Gastrocnemius medialis (tissue), 4 donors: ENCODE measurements at regions not wholly inside any gene's neighbourhood (a gene's known extent, or its start where the extent isn't known, plus 50 kb on each side); places are given as distances from the start of the nearest gene placed in this dataset.

Experiments
- ATAC-seq, 2 donors: fragments of 150-250 bp; one replicate each; pipeline ENCODE4 v1.9.1; 2016
- DNase-seq, 2 donors: peaks; one replicate each; pipeline ENCODE4 v3.0.0-alpha.2; 2019
- H3K27ac ChIP-seq, 4 donors: fragments of 200-600 bp; sonication (generic); 1 replicate in 1 of 4; 2 replicates in 3 of 4; pipeline ENCODE4 v1.5.1; 2016 to 2018; ENCODE audit warnings: mild to moderate bottlenecking in 2 of 4, moderate library complexity in 1 of 4
- H3K27me3 ChIP-seq, 3 donors: fragments of 200-600 bp; sonication (generic) in 2 of 3; 1 replicate in 1 of 3; 2 replicates in 2 of 3; pipeline versions ENCODE4 v1.5.1 to v1.6.0; 2016 to 2019; ENCODE audit warnings: mild to moderate bottlenecking in 1 of 3, moderate library complexity in 1 of 3
- H3K36me3 ChIP-seq, 2 donors: fragments of 200-600 bp; sonication (generic) in 1 of 2; one replicate each; pipeline ENCODE4 v1.5.1; 2017 to 2018
- H3K4me1 ChIP-seq, 2 donors: fragments of 200-600 bp; sonication (generic) in 1 of 2; one replicate each; pipeline ENCODE4 v1.5.1; 2016 to 2017; ENCODE audit warnings: mild to moderate bottlenecking in 2 of 2
- H3K4me3 ChIP-seq, 4 donors: fragments of 200-600 bp; sonication (generic) in 3 of 4; 1 replicate in 1 of 4; 2 replicates in 3 of 4; pipeline ENCODE4 v1.5.1; 2016 to 2019; ENCODE audit warnings: mild to moderate bottlenecking in 2 of 4
- H3K9me3 ChIP-seq, 3 donors: fragments of 200-600 bp; sonication (generic) in 2 of 3; 1 replicate in 1 of 3; 2 replicates in 2 of 3; pipeline ENCODE4 v1.5.1; 2016 to 2019
- CTCF ChIP-seq, 5 experiments: fragments of 450-650 bp in 3 of 5; fragments of 200-600 bp in 2 of 5; sonication (generic) in 2 of 5; IDR thresholded peaks in 4 of 5; conservative IDR thresholded peaks in 1 of 5; 1 replicate in 4 of 5; 2 replicates in 1 of 5; pipeline ENCODE4 v1.5.1; 2016 to 2019; ENCODE audit warnings: antibody characterized with exemption in 5 of 5, mild to moderate bottlenecking in 3 of 5, moderate library complexity in 3 of 5
- POLR2A ChIP-seq, 2 donors: fragments of 450-650 bp; IDR thresholded peaks; one replicate each; pipeline ENCODE4 v1.6.1; 2017; ENCODE audit warnings: antibody characterized with exemption in 2 of 2, mild to moderate bottlenecking in 2 of 2, moderate library complexity in 2 of 2
- in situ Hi-C, 4 donors: fragments of 200-750 bp; cut with MboI; loops; one replicate each; pipeline versions ENCODE4 v1.15.0 to v1.8.0; 2017; ENCODE audit warnings: low sequenced_read_pairs in 4 of 4
- intact Hi-C: fragments of 100-400 bp; cut with DNase I; formaldehyde crosslinking; loops from one replicate; pipeline ENCODE4 v1.15.1; 2023; ENCODE audit warnings: low total_unique reads

DNA sequence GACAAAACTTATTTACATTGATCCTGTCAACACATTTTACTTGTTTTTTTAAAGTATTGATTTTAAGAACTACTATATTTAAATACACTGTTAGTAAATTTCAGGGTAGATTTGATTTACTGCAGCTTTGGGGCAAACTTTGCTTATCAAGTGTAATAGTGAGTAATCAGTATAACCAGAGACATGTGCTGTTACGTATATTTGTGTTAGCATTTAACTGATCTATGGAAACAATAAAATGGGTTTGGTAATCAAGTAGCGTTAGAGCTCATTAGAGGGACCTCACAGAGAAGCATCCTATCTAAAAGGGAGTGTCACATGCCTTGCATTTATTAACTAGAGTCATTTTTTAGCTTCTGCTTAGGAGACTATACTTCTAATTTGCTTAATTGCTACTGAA lies 131.5 kb upstream of the ALCAM start:
- DNase-seq (no peak), ATAC-seq (no peak)
- no peaks in the 10 kb centered on the region for H3K27me3 ChIP-seq
- H3K36me3 ChIP-seq = no peaks in the 10 kb centered on the region
- intact Hi-C loops = no loop called here
- no peaks in the 10 kb centered on the region for H3K9me3 ChIP-seq
- in situ Hi-C loops = no loop called here
- no peak overlapping the region for H3K27ac ChIP-seq
- TF ChIP-seq POLR2A (IDR thresholded peaks at IDR 0.05) (no peak), CTCF (IDR thresholded peaks at IDR 0.05 in 4 of 5, conservative IDR thresholded peaks at IDR 0.05 in 1 of 5) (no peak)
- H3K4me3 ChIP-seq = no peak overlapping the region
- no peaks in the 10 kb centered on the region for H3K4me1 ChIP-seq

- no peaks in the 10 kb centered on the region for H3K4me1 ChIP-seq
- intact Hi-C loops (no loop called here), in situ Hi-C loops (no loop called here)
- TF ChIP-seq CTCF (IDR thresholded peaks at IDR 0.05 in 4 of 5, conservative IDR thresholded peaks at IDR 0.05 in 1 of 5) = no peak
- no peak for TF ChIP-seq POLR2A (IDR thresholded peaks at IDR 0.05)
- no peaks in the 10 kb centered on the region for H3K27me3 ChIP-seq
- ATAC-seq (no peak), DNase-seq (no peak)
- no peak overlapping the region for H3K4me3 ChIP-seq
- no peak overlapping the region for H3K27ac ChIP-seq
- no peaks in the 10 kb centered on the region for H3K9me3 ChIP-seq
- no peaks in the 10 kb centered on the region for H3K36me3 ChIP-seq
Observed at GRCh38 chr3:105235785-105236184, 130.9 kb upstream of the ALCAM start.

DNA sequence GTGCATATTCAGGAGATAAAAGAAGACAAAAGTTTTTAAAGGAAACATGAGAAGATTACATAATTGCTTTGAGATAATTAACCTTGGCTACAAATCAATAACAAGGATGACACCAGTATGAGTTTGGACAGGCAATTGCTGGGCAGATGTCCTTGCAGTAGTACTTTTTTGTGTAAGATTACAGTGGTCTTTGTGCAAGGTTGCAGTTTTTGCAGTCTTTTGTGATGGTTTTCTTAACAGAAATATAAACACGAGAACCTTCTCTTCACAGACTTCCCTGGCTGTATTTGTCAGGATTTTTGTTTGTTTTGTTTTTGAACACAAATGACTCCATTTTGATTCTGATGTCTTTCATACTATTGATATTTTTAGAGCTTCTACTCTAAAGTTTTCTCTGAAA lies 128.3 kb upstream of the ALCAM start:
- DNase-seq (no peak), ATAC-seq (no peak)
- Histone ChIP-seq H3K4me1 (no peaks in the 10 kb centered on the region), H3K27me3 (no peaks in the 10 kb centered on the region), H3K4me3 (no peak overlapping the region), H3K9me3 (no peaks in the 10 kb centered on the region), H3K27ac (no peak overlapping the region), H3K36me3 (no peaks in the 10 kb centered on the region)
- TF ChIP-seq CTCF (IDR thresholded peaks at IDR 0.05 in 4 of 5, conservative IDR thresholded peaks at IDR 0.05 in 1 of 5) = no peak
- TF ChIP-seq POLR2A (IDR thresholded peaks at IDR 0.05) = no peak
- intact Hi-C loops (no loop called here), in situ Hi-C loops (no loop called here)

- H3K36me3 ChIP-seq = no peaks in the 10 kb centered on the region
- in situ Hi-C loops (no loop called here), intact Hi-C loops (no loop called here)
- no peak overlapping the region for H3K4me3 ChIP-seq
- H3K4me1 ChIP-seq = no peaks in the 10 kb centered on the region
- H3K27ac ChIP-seq = no peak overlapping the region
- no peaks in the 10 kb centered on the region for H3K9me3 ChIP-seq
- ATAC-seq = no peak
- TF ChIP-seq POLR2A (IDR thresholded peaks at IDR 0.05) = no peak
- TF ChIP-seq CTCF (IDR thresholded peaks at IDR 0.05 in 4 of 5, conservative IDR thresholded peaks at IDR 0.05 in 1 of 5) = no peak
- no peak for DNase-seq
- no peaks in the 10 kb centered on the region for H3K27me3 ChIP-seq
Observed at GRCh38 chr3:105243076-105243475, 123.6 kb upstream of the ALCAM start.

DNA sequence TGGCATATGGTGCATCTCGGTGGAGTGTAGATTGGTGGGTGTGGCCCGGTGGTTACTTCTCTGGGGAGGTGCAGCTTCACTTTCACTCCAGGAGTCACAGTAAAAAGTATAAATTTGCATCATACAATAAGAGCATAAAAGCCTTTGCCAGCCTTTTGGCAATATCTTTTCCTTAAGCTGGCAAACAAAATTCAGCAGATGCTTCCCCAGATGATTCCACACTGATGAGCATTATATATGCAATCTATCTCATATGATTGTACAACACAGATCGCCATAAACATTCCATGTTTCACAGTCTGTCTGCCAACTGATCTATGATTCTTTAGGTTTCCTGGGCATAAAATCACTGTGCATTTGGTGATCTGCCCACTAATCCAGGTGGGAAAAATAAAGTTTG lies 120.2 kb upstream of the ALCAM start:
- H3K9me3 ChIP-seq = no peaks in the 10 kb centered on the region
- intact Hi-C loops = no loop called here
- H3K36me3 ChIP-seq = no peaks in the 10 kb centered on the region
- in situ Hi-C loops = no loop called here
- no peak for TF ChIP-seq POLR2A (IDR thresholded peaks at IDR 0.05)
- TF ChIP-seq CTCF (IDR thresholded peaks at IDR 0.05 in 4 of 5, conservative IDR thresholded peaks at IDR 0.05 in 1 of 5) = no peak
- no peak overlapping the region for H3K27ac ChIP-seq
- H3K4me1 ChIP-seq = no peaks in the 10 kb centered on the region
- no peak overlapping the region for H3K4me3 ChIP-seq
- no peak for DNase-seq
- H3K27me3 ChIP-seq = no peaks in the 10 kb centered on the region
- ATAC-seq = no peak
